HepG2 (cell line): ENCODE measurements at regions not wholly inside any gene's neighbourhood (a gene's known extent, or its start where the extent isn't known, plus 50 kb on each side); places are given as distances from the start of the nearest gene placed in this dataset.

Experiments used
- ATAC-seq: fragments of 200-7000 bp; cut with Tn5 transposase; 3 replicates; pipeline ENCODE4 v1.9.1; 2020; ENCODE audit warnings: mild to moderate bottlenecking, moderate library complexity
- BruUV-seq: library from RNA; stranded (reverse); fragments of 400-500 nt; replicated peaks from 2 replicates; lab custom pipeline; 2021; lab: Mats Ljungman, UMichigan
- CTCF ChIA-PET: fragments of 300-600 bp; formaldehyde crosslinking; extraction: SDS; loops from one replicate; lab custom pipeline; 2021; ENCODE audit warnings: low total read pairs, inconsistent platforms, low intra/inter-chr PET ratio; lab: Yijun Ruan, JAX
- POLR2A ChIA-PET: fragments of 350-600 bp; sonication (Branson Sonifier 250); formaldehyde crosslinking; loops from one replicate; lab custom pipeline; 2020; ENCODE audit warnings: antibody characterized with exemption, inconsistent platforms; lab: Yijun Ruan, JAX
- DNase-seq: peaks from one replicate; pipeline ENCODE4 v3.0.0-alpha.2; 2015; ENCODE audit warnings: low spot score
- FAIRE-seq: peaks from 3 replicates; lab custom pipeline; 2011; peaks lifted over from hg19 to GRCh38; lab: Jason Lieb, UNC
- H2AFZ ChIP-seq: one replicate; pipeline ENCODE4 v1.6.1; 2011; ENCODE audit warnings: low read length, inconsistent platforms
- H3K27ac ChIP-seq: fragments of 300-600 bp; 3 replicates; pipeline ENCODE4 v1.8.0; 2011; ENCODE audit warnings: mixed run types, mild to moderate bottlenecking, mixed read lengths, low read length, inconsistent platforms; ENCODE audit not compliant: insufficient read depth; ENCODE audit errors: extremely low read length
- H3K27me3 ChIP-seq, 2 experiments: fragments of 200-600 bp in 1 of 2; 2 replicates in 1 of 2; 3 replicates in 1 of 2; pipeline versions ENCODE4 v1.6.0 to v1.8.0; 2011; ENCODE audit warnings: low read length in 2 of 2, mild to moderate bottlenecking in 2 of 2, moderate library complexity in 2 of 2, inconsistent platforms in 1 of 2; ENCODE audit not compliant: insufficient read depth in 2 of 2, control insufficient read depth in 1 of 2
- H3K36me3 ChIP-seq, 2 experiments: fragments of 200-600 bp in 1 of 2; replicated peaks in 1 of 2; 2 replicates in 1 of 2; 3 replicates in 1 of 2; pipeline versions ENCODE4 v1.5.1 to v1.8.0; 2011; ENCODE audit warnings: low read length in 2 of 2, inconsistent platforms in 1 of 2; ENCODE audit not compliant: insufficient read depth in 2 of 2, control insufficient read depth in 1 of 2
- H3K4me1 ChIP-seq: 2 replicates; pipeline ENCODE4 v1.5.1; 2012; ENCODE audit warnings: low read length, inconsistent platforms; ENCODE audit not compliant: insufficient read depth
- H3K4me2 ChIP-seq: 2 replicates; pipeline ENCODE4 v1.6.0; 2011; ENCODE audit warnings: low read depth, low read length, inconsistent platforms
- H3K4me3 ChIP-seq, 3 experiments: fragments of 200-600 bp in 1 of 3; sonication (generic), shearing (Covaris generic) in 1 of 3; replicated peaks in 1 of 3; 2 replicates each; pipeline ENCODE4 v1.5.1; 2011 to 2016; ENCODE audit warnings: low read length in 3 of 3, inconsistent platforms in 2 of 3, low read depth in 2 of 3, mild to moderate bottlenecking in 2 of 3, control low read depth in 1 of 3, mixed read lengths in 1 of 3; ENCODE audit not compliant: insufficient read depth in 1 of 3
- H3K79me2 ChIP-seq: one replicate; pipeline ENCODE4 v1.6.1; 2011; ENCODE audit warnings: low read length, inconsistent platforms; ENCODE audit not compliant: insufficient read depth
- H3K9ac ChIP-seq: 2 replicates; pipeline ENCODE4 v1.6.0; 2011; ENCODE audit warnings: mild to moderate bottlenecking, low read depth, low read length, inconsistent platforms; ENCODE audit not compliant: insufficient read depth
- H3K9me3 ChIP-seq: 2 replicates; pipeline ENCODE4 v1.5.1; 2012; ENCODE audit warnings: mild to moderate bottlenecking, low read length
- H4K20me1 ChIP-seq: 2 replicates; pipeline ENCODE4 v1.6.0; 2011; ENCODE audit warnings: inconsistent platforms, mild to moderate bottlenecking, low read length, moderate library complexity; ENCODE audit not compliant: insufficient read depth
- ATM ChIP-seq: fragments of 450-650 bp; IDR thresholded peaks from 2 replicates; pipeline ENCODE4 v1.7.1; 2017; ENCODE audit warnings: mild to moderate bottlenecking, borderline replicate concordance
- BRF2 ChIP-seq: sonication (generic); formaldehyde crosslinking; IDR thresholded peaks from 2 replicates; pipeline ENCODE4 v1.8.1; 2022; ENCODE audit warnings: mild to moderate bottlenecking, missing genetic modification reagents
- CC2D1A ChIP-seq: sonication (generic); formaldehyde crosslinking; IDR thresholded peaks from 2 replicates; pipeline ENCODE4 v1.8.1; 2023; ENCODE audit warnings: mild to moderate bottlenecking, missing genetic modification reagents
- FOXK2 ChIP-seq: fragments of 450-650 bp; IDR thresholded peaks from 2 replicates; pipeline ENCODE4 v1.6.1; 2016
- HMG20B ChIP-seq: conservative IDR thresholded peaks from 2 replicates; pipeline ENCODE4 v1.6.1; 2016; ENCODE audit warnings: missing genetic modification reagents, missing compliant biosample characterization
- KLF6 ChIP-seq: IDR thresholded peaks from 2 replicates; pipeline ENCODE4 v1.8.0; 2016; ENCODE audit warnings: missing biosample characterization, missing genetic modification reagents
- MAFF ChIP-seq: IDR thresholded peaks from 2 replicates; pipeline ENCODE4 v1.6.1; 2011; ENCODE audit warnings: low read depth, low read length, improper control_type of control experiment
- MTF2 ChIP-seq: sonication (generic); formaldehyde crosslinking; IDR thresholded peaks from 2 replicates; pipeline ENCODE4 v1.5.0; 2020; ENCODE audit warnings: missing genetic modification reagents, borderline replicate concordance
- NFKB2 ChIP-seq: sonication (generic); formaldehyde crosslinking; IDR thresholded peaks from 2 replicates; pipeline ENCODE4 v1.4.0; 2020; ENCODE audit warnings: missing genetic modification reagents, borderline replicate concordance
- NR1H2 ChIP-seq: sonication (generic); formaldehyde crosslinking; IDR thresholded peaks from 2 replicates; pipeline ENCODE4 v1.8.1; 2022; ENCODE audit warnings: low read depth, missing genetic modification reagents, borderline replicate concordance
- NR2F2 ChIP-seq: IDR thresholded peaks from 2 replicates; pipeline ENCODE4 v1.6.1; 2012; ENCODE audit warnings: low read depth, inconsistent platforms, borderline replicate concordance
- PLSCR1 ChIP-seq: sonication (generic); formaldehyde crosslinking; IDR thresholded peaks from 2 replicates; pipeline ENCODE4 v1.5.0; 2020; ENCODE audit warnings: missing genetic modification reagents, mild to moderate bottlenecking, borderline replicate concordance
- RELA ChIP-seq: sonication (generic); formaldehyde crosslinking; IDR thresholded peaks from 2 replicates; pipeline ENCODE4 v1.4.0; 2020; ENCODE audit warnings: missing genetic modification reagents
- SIN3A ChIP-seq: IDR thresholded peaks from 2 replicates; pipeline ENCODE4 v1.6.1; 2011; ENCODE audit warnings: low read depth, mild to moderate bottlenecking, control low read depth, low read length, borderline replicate concordance
- ZNF367 ChIP-seq: sonication (generic); formaldehyde crosslinking; IDR thresholded peaks from 2 replicates; pipeline ENCODE4 v1.4.0; 2020; ENCODE audit warnings: missing genetic modification reagents, borderline replicate concordance
- ZNF431 ChIP-seq: sonication (generic); formaldehyde crosslinking; IDR thresholded peaks from 2 replicates; pipeline ENCODE4 v1.9.0; 2022; ENCODE audit warnings: missing genetic modification reagents, low read depth, mild to moderate bottlenecking, borderline replicate concordance
- ZNF513 ChIP-seq: sonication (generic); formaldehyde crosslinking; conservative IDR thresholded peaks from 2 replicates; pipeline ENCODE4 v1.5.0; 2020; ENCODE audit warnings: missing genetic modification reagents
- ZNF639 ChIP-seq: conservative IDR thresholded peaks from 2 replicates; pipeline ENCODE4 v1.6.1; 2018; ENCODE audit warnings: missing genetic modification reagents
- WGBS: methylation state at CpG from one replicate; pipeline ENCODE4 v1.1.6; 2017; ENCODE audit warnings: low lambda C conversion rate; 5-methylcytosine and 5-hydroxymethylcytosine counted together
- in situ Hi-C: cut with HindIII; loops from 2 replicates; pipeline ENCODE4 v1.10.0; 2017; ENCODE audit warnings: low pct_unique_long_range_greater_than_20kb; ENCODE audit not compliant: extremely low pct_ligation_motif_present
- intact Hi-C: fragments of 100-400 bp; cut with micrococcal nuclease; formaldehyde crosslinking; loops from one replicate; pipeline ENCODE4 v1.10.0; 2022; ENCODE audit not compliant: unreplicated experiment

- Histone ChIP-seq H3K4me3 (no peak overlapping the region), H2AFZ (no peak overlapping the region), H3K27ac (no peak overlapping the region), H3K79me2 (no peaks in the 10 kb centered on the region), H3K9me3 (no peaks in the 10 kb centered on the region), H3K36me3 (no peaks in the 10 kb centered on the region), H3K9ac (no peak overlapping the region), H4K20me1 (no peaks in the 10 kb centered on the region), H3K4me2 (no peak overlapping the region), H3K4me1 (no peaks in the 10 kb centered on the region; the same call in 1 of the 2 replicates), H3K27me3 (peaks cover 2 to 21% of the 10 kb centered on the region in 2 experiments; a peak in 3 of 5 replicates)
- POLR2A ChIA-PET = no interaction called here
- CTCF ChIA-PET = no interaction called here
- ATAC-seq = no peak
- no TSS peak for BruUV-seq
- TF ChIP-seq MTF2 = no peak
- TF ChIP-seq FOXK2 = no peak
- TF ChIP-seq CC2D1A (CRISPR knock-in tag) = no peak
- TF ChIP-seq ZNF431 = no peak
- no peak for TF ChIP-seq NFKB2
- TF ChIP-seq HMG20B (CRISPR knock-in tag) = no peak
- no peak for TF ChIP-seq RELA (CRISPR knock-in tag)
- TF ChIP-seq PLSCR1 (CRISPR knock-in tag) = no peak
- TF ChIP-seq ZNF367 (CRISPR knock-in tag) = no peak
- TF ChIP-seq BRF2 (CRISPR knock-in tag) = no peak
- no peak for TF ChIP-seq NR2F2
- no peak for TF ChIP-seq ATM
- no peak for TF ChIP-seq SIN3A
- TF ChIP-seq MAFF = no peak
- no peak for TF ChIP-seq ZNF639 (CRISPR knock-in tag)
- TF ChIP-seq NR1H2 (CRISPR knock-in tag) = no peak
- TF ChIP-seq KLF6 (CRISPR knock-in tag) = no peak
- no peak for TF ChIP-seq ZNF513
- no peak for FAIRE-seq
- intact Hi-C loops (no loop called here), in situ Hi-C loops (loop anchor here (25.0 kb wide), 1 partner anchor 876 kb away; no protein-coding TSS in a partner anchor)
- 10% methylated on average over 6 of the region's 11 CpGs for WGBS
- DNase-seq = no peak
Observed at GRCh38 chr2:111687911-111688310, 196.1 kb downstream of the ANAPC1 start.
